ENCODE measurements at regions not wholly inside any gene's neighbourhood (a gene's known extent, or its start where the extent isn't known, plus 50 kb on each side); places are given as distances from the start of the nearest gene placed in this dataset.

- DNase-seq = no peak
- H3K27me3 ChIP-seq = no peaks in the 10 kb centered on the region
- no peak overlapping the region for H3K27ac ChIP-seq
- no peak for TF ChIP-seq CTCF (IDR thresholded peaks at IDR 0.05)
- TF ChIP-seq POLR2A (IDR thresholded peaks at IDR 0.05) = no peak
- no peaks in the 10 kb centered on the region for H3K36me3 ChIP-seq
- H3K4me1 ChIP-seq = no peaks in the 10 kb centered on the region
- intact Hi-C loops (cut with DNase I; ENCODE audit: low total_unique reads) = no loop called here
- H3K9me3 ChIP-seq = no peaks in the 10 kb centered on the region
- H3K4me3 ChIP-seq = no peak overlapping the region
These were observed 152.7 kb upstream of the NECTIN3 start for GRCh38 chr3:110918963-110919362.

DNA sequence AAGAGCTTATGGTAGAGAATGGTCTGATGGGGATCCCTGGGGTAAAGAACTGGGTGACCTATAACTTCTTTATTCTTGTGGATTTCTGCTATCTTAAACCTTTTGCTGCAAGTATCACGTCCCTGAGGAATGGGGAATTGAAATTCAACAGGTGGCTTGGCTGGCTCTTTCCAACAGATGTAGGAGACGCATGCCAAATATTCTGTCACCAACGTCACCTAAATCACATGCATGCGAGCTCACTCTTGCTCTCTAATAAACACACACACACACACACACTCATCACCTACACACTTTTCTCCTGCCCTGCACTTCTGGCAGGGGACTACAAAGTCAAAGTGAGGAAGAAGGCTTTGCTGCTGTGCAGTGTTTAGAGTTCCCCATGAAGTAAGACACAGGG is 145.8 kb upstream of the NECTIN3 start:
- Histone ChIP-seq H3K4me3 (no peak overlapping the region), H3K27ac (no peak overlapping the region), H3K4me1 (no peaks in the 10 kb centered on the region), H3K9me3 (no peaks in the 10 kb centered on the region), H3K36me3 (no peaks in the 10 kb centered on the region), H3K27me3 (no peaks in the 10 kb centered on the region)
- no peak for DNase-seq
- intact Hi-C loops (cut with DNase I; ENCODE audit: low total_unique reads) = no loop called here
- no peak for TF ChIP-seq POLR2A (IDR thresholded peaks at IDR 0.05)
- no peak for TF ChIP-seq CTCF (IDR thresholded peaks at IDR 0.05)

GRCh38 chr3:110928016-110928662 is 143.5 kb upstream of the NECTIN3 start:
- Histone ChIP-seq H3K9me3 (no peaks in the 10 kb centered on the region), H3K27ac (no peak overlapping the region), H3K27me3 (no peaks in the 10 kb centered on the region), H3K4me1 (no peaks in the 10 kb centered on the region), H3K36me3 (no peaks in the 10 kb centered on the region), H3K4me3 (no peak overlapping the region)
- TF ChIP-seq CTCF (IDR thresholded peaks at IDR 0.05) = no peak
- TF ChIP-seq POLR2A (IDR thresholded peaks at IDR 0.05) = no peak
- intact Hi-C loops (cut with DNase I; ENCODE audit: low total_unique reads) = no loop called here
- no peak for DNase-seq

DNA sequence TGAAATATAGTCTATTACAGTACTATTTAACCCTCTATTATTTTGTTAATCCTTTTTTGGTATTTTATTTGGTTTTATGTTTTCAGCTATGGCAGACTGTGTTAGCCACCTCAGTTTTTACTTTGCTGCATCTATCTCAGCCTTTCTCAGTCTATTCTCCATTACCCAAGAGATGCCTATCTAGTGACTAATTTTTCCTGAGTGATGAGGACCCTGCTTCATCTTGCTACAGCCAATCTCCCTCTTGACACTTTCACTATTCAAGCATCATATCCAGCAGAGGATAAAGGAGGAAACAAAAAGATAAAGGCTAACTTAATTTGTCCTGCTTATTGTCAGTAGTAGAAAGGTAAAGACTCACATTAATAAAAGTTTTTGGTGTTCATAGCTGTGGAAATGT is 141.8 kb upstream of the NECTIN3 start:
- no peak for DNase-seq
- intact Hi-C loops (cut with DNase I; ENCODE audit: low total_unique reads) = no loop called here
- no peaks in the 10 kb centered on the region for H3K27me3 ChIP-seq
- TF ChIP-seq CTCF (IDR thresholded peaks at IDR 0.05) = no peak
- H3K27ac ChIP-seq = no peak overlapping the region
- no peaks in the 10 kb centered on the region for H3K36me3 ChIP-seq
- H3K9me3 ChIP-seq = no peaks in the 10 kb centered on the region
- H3K4me1 ChIP-seq = no peaks in the 10 kb centered on the region
- no peak overlapping the region for H3K4me3 ChIP-seq

DNA sequence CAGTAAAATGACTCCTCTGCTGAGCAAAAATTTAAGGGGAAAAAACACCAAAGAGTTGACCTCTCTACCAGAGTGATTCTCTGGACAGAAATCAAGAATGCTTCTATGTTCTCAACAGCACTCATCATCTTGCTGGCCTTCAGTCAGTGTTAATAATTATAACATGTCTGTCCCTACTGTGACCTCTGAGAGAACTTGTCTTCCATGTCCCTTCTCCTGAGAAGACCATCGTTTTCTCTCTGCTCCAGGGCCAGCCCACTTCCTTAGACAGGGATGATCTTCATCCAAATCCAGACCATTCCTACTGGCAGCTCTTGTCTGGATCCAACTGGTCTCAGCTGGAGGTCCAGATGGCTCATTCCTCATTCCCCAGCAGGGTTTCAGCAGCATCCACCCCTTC is 139.0 kb upstream of the NECTIN3 start:
- no peak for TF ChIP-seq CTCF (IDR thresholded peaks at IDR 0.05)
- Histone ChIP-seq H3K36me3 (no peaks in the 10 kb centered on the region), H3K4me3 (no peak overlapping the region), H3K4me1 (no peaks in the 10 kb centered on the region), H3K27ac (no peak overlapping the region), H3K9me3 (no peaks in the 10 kb centered on the region), H3K27me3 (no peaks in the 10 kb centered on the region)
- no peak for DNase-seq
- intact Hi-C loops (cut with DNase I; ENCODE audit: low total_unique reads) = no loop called here

All from uterus (tissue), 3 donors.